Esophagus (tissue), 2 donors: ENCODE measurements at regions not wholly inside any gene's neighbourhood (a gene's known extent, or its start where the extent isn't known, plus 50 kb on each side); places are given as distances from the start of the nearest gene placed in this dataset.
"Not testable (repeated sequence)": the region's sequence is repeated elsewhere in the genome, so short reads cannot be mapped to it uniquely, and the experiment has no call there.

Experiments used
- H3K27ac ChIP-seq, 2 donors: one replicate each; pipeline ENCODE4 v1.5.1; 2013; ENCODE audit warnings: low read depth in 2 of 2, mild to moderate bottlenecking in 2 of 2, inconsistent platforms in 1 of 2, low read length in 1 of 2, moderate library complexity in 1 of 2
- H3K27me3 ChIP-seq, 2 donors: one replicate each; pipeline ENCODE4 v1.6.1; 2013; ENCODE audit warnings: low read length in 2 of 2, control low read depth in 1 of 2, mild to moderate bottlenecking in 1 of 2; ENCODE audit not compliant: insufficient read depth in 2 of 2, control insufficient read depth in 1 of 2
- H3K36me3 ChIP-seq, 2 donors: one replicate each; pipeline ENCODE4 v1.6.1; 2013; ENCODE audit warnings: low read length in 1 of 2; ENCODE audit not compliant: control insufficient read depth in 2 of 2, insufficient read depth in 2 of 2
- H3K4me1 ChIP-seq, 2 donors: one replicate each; pipeline ENCODE4 v1.6.1; 2013; ENCODE audit warnings: low read length in 1 of 2; ENCODE audit not compliant: control insufficient read depth in 2 of 2, insufficient read depth in 2 of 2
- H3K4me3 ChIP-seq, 2 donors: one replicate each; pipeline ENCODE4 v1.5.1; 2013; ENCODE audit warnings: low read length in 2 of 2, mild to moderate bottlenecking in 2 of 2, low read depth in 1 of 2, moderate library complexity in 1 of 2
- H3K9me3 ChIP-seq, 2 donors: one replicate each; pipeline ENCODE4 v1.6.1; 2013; ENCODE audit warnings: mild to moderate bottlenecking in 2 of 2, low read depth in 1 of 2, low read length in 1 of 2, moderate library complexity in 1 of 2; ENCODE audit not compliant: control insufficient read depth in 2 of 2, insufficient read depth in 1 of 2
- WGBS, 2 donors: extraction: QIAGEN DNeasy Blood & Tissue Kit; methylation state at CpG; one replicate each; pipeline ENCODE4 v1.1.7; 2013; 5-methylcytosine and 5-hydroxymethylcytosine counted together
- donor health status: healthy with polysubstance abuse.
- donor health status: Bipolar disorder and iron deficiency.

- WGBS, 2 donors = 64 to 69% methylated on average over 5 of the region's 5 CpGs
- no peak overlapping the region for H3K27ac ChIP-seq
- H3K9me3 ChIP-seq = no peaks in the 10 kb centered on the region
- H3K4me1 ChIP-seq = no peaks in the 10 kb centered on the region
- H3K4me3 ChIP-seq = no peak overlapping the region
- no peaks in the 10 kb centered on the region for H3K27me3 ChIP-seq
- no peaks in the 10 kb centered on the region for H3K36me3 ChIP-seq
Measured at GRCh38 chr6:76837564-76837963, 625.7 kb downstream of the HTR1B start.

GRCh38 chr6:76835695-76836094, 627.6 kb downstream of the HTR1B start:
- Histone ChIP-seq H3K36me3 (no peaks in the 10 kb centered on the region), H3K27me3 (no peaks in the 10 kb centered on the region), H3K27ac (no peak overlapping the region), H3K4me3 (no peak overlapping the region), H3K9me3 (no peaks in the 10 kb centered on the region), H3K4me1 (no peaks in the 10 kb centered on the region)
- WGBS, 2 donors = 73 to 86% methylated on average over 1 of the region's 1 CpG

DNA sequence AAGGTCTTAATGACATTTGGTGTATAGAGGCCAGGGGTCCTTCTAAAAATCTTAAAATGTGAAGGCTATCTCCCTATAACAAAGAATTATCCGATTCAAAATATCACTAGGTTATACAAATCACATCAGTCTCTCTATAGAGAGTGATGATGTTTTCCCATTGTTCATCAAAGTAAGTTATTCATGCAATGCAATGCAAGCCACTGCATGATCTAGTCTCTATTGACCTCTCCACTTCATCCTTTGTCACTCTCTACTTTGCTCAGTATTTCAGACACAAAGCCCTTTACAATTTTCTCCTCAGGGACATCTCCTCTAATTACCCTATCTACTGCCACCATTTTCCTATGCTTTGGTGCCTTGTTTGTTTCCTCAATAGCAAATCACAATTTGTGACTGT, 628.0 kb downstream of the HTR1B start:
- Histone ChIP-seq H3K4me3 (no peak overlapping the region), H3K4me1 (no peaks in the 10 kb centered on the region)
- 0 to 6% methylated on average over 1 of the region's 1 CpG for WGBS, 2 donors

DNA sequence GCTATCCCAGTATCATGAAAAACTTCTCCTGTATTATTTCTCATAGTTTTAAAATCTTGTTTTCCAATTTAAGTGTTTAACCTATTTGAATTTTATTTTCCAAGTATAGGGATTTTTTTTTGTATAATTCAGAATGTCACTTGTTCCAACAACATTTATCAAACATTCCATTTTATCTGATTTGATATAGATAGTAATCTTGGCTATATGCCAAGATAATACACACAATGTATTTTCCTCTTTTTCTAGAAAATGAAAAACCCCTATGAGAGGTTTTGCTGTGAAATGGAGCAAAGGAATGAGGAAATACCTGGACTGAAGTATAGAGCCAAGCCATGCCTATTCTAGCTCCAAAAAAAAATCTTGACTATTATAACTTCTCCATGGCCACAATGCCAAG, 628.9 kb downstream of the HTR1B start:
- Histone ChIP-seq H3K27ac (no peak overlapping the region), H3K4me3 (no peak overlapping the region)

More for the DNA sequence above, 628.0 kb downstream of the HTR1B start:
- Histone ChIP-seq H3K27me3 (no peaks in the 10 kb centered on the region), H3K27ac (no peak overlapping the region), H3K9me3 (no peaks in the 10 kb centered on the region), H3K36me3 (no peaks in the 10 kb centered on the region)

DNA sequence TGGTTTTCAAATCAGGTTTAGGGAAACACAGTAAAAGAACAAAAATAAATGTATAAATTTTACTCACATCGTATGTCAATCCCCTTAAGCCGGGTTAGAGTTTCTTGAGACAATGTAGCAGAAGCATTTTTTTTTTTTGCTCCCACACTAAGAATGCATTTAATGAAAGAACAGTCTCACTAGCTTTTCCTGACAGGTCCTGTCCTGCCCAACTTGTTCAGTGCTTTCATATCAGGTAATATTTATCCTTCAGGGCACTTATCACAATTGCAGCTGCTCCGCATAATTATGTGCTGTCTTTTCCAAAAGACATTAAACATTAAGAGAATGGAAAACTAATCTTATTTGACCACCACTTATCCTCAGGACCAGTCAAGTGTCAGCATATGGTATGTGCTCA, 632.0 kb downstream of the HTR1B start:
- Histone ChIP-seq H3K4me1 (no peaks in the 10 kb centered on the region), H3K36me3 (no peaks in the 10 kb centered on the region), H3K9me3 (no peaks in the 10 kb centered on the region), H3K4me3 (no peak overlapping the region), H3K27ac (no peak overlapping the region), H3K27me3 (no peaks in the 10 kb centered on the region)
- 30 to 39% methylated on average over 3 of the region's 3 CpGs for WGBS, 2 donors

More for the DNA sequence above, 628.9 kb downstream of the HTR1B start:
- Histone ChIP-seq H3K36me3 (no peaks in the 10 kb centered on the region), H3K4me1 (no peaks in the 10 kb centered on the region), H3K27me3 (no peaks in the 10 kb centered on the region), H3K9me3 (no peaks in the 10 kb centered on the region)

DNA sequence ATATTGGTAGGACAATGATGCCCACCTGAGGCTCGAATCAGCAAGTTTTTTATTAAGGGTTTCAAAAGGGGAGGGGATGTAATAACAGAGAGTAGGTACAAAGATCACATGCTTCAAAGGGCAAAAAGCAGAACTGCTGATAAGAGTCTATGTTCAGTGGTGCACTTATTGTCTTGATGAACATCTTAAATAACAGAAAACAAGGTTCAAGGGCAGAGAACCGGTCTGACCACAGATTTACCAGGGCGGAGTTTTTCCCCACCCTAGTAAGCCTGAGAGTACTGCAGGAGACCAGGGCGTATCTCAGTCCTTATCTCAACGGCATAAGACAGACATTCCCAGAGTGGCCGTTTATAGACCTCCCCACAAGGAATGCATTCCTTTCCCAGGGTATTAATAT, 639.7 kb downstream of the HTR1B start:
- not testable (repeated sequence) for H3K36me3 ChIP-seq, H3K9me3 ChIP-seq
- WGBS, 2 donors = 73 to 80% methylated on average over 6 of the region's 6 CpGs

DNA sequence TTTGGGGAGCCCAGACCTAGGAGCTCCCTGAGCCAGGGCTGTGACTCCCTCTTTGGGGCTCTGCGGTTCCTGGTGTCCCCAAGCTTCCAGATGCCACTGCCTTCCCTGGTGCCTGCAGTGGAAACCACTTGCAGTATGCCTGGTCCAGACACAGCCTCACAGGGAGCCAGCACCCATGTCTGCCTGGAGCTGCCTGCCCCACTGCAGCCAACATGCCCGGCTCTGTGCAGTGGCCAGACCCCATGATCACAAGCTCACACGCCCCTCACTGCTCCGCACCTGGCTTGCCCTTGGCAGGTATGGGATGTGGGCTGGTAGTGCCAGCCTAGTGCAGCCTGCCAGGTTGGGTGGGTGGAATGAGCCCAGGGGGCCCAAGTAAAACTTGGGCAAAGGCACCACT, 644.8 kb downstream of the HTR1B start:
- Histone ChIP-seq H3K4me1 (no peaks in the 10 kb centered on the region), H3K9me3 (peaks cover 0 to 3% of the 10 kb centered on the region in 2 donors), H3K27ac (no peak overlapping the region), H3K4me3 (no peak overlapping the region), H3K36me3 (no peaks in the 10 kb centered on the region), H3K27me3 (no peaks in the 10 kb centered on the region)
- WGBS, 2 donors = 83 to 87% methylated on average over 4 of the region's 4 CpGs

More for the DNA sequence above, 639.7 kb downstream of the HTR1B start:
- H3K27ac ChIP-seq, H3K4me1 ChIP-seq, H3K27me3 ChIP-seq, H3K4me3 ChIP-seq: not testable (repeated sequence)

- 87 to 90% methylated on average over 4 to 5 of the region's 5 CpGs for WGBS, 2 donors
Measured at GRCh38 chr6:76817429-76817828, 645.9 kb downstream of the HTR1B start.

DNA sequence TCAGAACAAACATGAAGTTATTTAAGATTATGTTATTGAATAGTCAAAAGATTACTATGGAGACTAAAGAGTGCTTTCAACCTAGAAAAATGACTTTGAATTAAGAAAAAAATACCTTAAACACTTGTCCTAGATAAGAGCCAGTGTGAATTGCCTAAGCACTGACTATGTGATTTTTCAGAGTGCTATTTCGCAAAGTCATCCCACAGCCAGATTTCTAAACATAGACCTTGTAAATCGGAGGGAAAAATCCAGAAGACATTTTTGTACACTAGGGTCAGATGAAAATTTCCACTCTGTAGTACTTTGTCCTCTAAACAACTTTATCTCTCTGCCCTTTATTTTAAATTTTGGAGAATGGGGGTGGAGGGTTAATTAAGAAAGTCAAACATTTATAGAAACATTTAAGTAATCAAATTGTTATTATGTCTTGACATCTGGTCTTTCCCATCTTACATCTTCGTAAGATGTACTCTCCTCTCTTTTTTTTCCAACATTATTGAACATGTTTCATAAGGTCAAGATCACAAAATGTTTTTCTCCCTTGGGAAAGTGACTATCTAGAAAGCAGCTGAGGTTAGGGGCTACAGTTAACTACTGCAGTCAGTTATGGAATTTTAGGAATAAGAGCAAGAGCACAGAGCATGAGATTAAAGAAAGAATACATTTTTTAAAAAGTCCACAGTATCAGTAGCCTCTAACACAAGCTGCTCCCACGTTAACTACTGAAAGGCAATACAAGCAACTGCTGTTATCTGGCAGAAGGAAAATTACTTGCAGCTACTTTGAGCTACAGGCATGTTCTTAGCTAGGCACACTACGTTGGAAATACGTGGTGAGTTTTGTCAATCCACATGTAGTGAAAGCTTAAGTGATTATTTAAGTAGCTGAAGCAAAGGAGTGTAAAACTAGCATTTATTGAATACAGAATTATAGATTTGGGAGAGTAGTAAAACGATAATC, 648.5 kb downstream of the HTR1B start:
- H3K36me3 ChIP-seq = no peaks in the 10 kb centered on the region
- no peak overlapping the region for H3K4me3 ChIP-seq
- 48 to 50% methylated on average over 7 of the region's 7 CpGs for WGBS, 2 donors
- H3K4me1 ChIP-seq = no peaks in the 10 kb centered on the region
- peaks cover 2 to 4% of the 10 kb centered on the region in 2 donors for H3K9me3 ChIP-seq
- H3K27me3 ChIP-seq = no peaks in the 10 kb centered on the region
- H3K27ac ChIP-seq = no peak overlapping the region

More at GRCh38 chr6:76817429-76817828, 645.9 kb downstream of the HTR1B start:
- no peaks in the 10 kb centered on the region for H3K9me3 ChIP-seq
- H3K4me1 ChIP-seq = no peaks in the 10 kb centered on the region
- H3K27ac ChIP-seq = no peak overlapping the region
- no peaks in the 10 kb centered on the region for H3K36me3 ChIP-seq
- H3K4me3 ChIP-seq = no peak overlapping the region
- no peaks in the 10 kb centered on the region for H3K27me3 ChIP-seq

- Histone ChIP-seq H3K27ac (no peak overlapping the region), H3K9me3 (peaks cover 3 to 4% of the 10 kb centered on the region in 2 donors), H3K4me3 (no peak overlapping the region), H3K4me1 (no peaks in the 10 kb centered on the region), H3K36me3 (no peaks in the 10 kb centered on the region), H3K27me3 (no peaks in the 10 kb centered on the region)
- 94% methylated on average over 13 of the region's 13 CpGs for WGBS, 2 donors
Measured at GRCh38 chr6:76810286-76810685, 653.0 kb downstream of the HTR1B start.
